ENCODE measurements at regions not wholly inside any gene's neighbourhood (a gene's known extent, or its start where the extent isn't known, plus 50 kb on each side); places are given as distances from the start of the nearest gene placed in this dataset.

- Histone ChIP-seq H3K4me1 (ENCODE audit: low read depth, poor library complexity, severe bottlenecking) (no peaks in the 10 kb centered on the region), H3K9ac (no peak overlapping the region), H3K79me2 (ENCODE audit: insufficient read depth, low read depth) (no peaks in the 10 kb centered on the region), H2AFZ (ENCODE audit: low read depth) (no peak overlapping the region), H3K27ac (no peak overlapping the region), H3K36me3 (ENCODE audit: insufficient read depth) (no peaks in the 10 kb centered on the region), H3K4me3 (IDR thresholded peaks at IDR 0.05; ENCODE audit: insufficient read depth, low read depth, low read length) (no peak overlapping the region), H3K4me2 (no peak overlapping the region), H4K20me1 (ENCODE audit: insufficient read depth) (no peaks in the 10 kb centered on the region), H3K27me3 (ENCODE audit: insufficient read depth, low read depth) (no peaks in the 10 kb centered on the region)
- no peak for TF ChIP-seq CTCF (conservative IDR thresholded peaks at IDR 0.05; ENCODE audit: low read depth, low read length)
Observed at GRCh38 chr18:41553716-41554115, 401.3 kb upstream of the PIK3C3 start.

- Histone ChIP-seq H3K9ac (no peak overlapping the region), H3K36me3 (ENCODE audit: insufficient read depth) (no peaks in the 10 kb centered on the region), H3K4me1 (ENCODE audit: low read depth, poor library complexity, severe bottlenecking) (no peaks in the 10 kb centered on the region), H2AFZ (ENCODE audit: low read depth) (no peak overlapping the region), H3K4me3 (IDR thresholded peaks at IDR 0.05; ENCODE audit: insufficient read depth, low read depth, low read length) (no peak overlapping the region), H3K79me2 (ENCODE audit: insufficient read depth, low read depth) (no peaks in the 10 kb centered on the region), H4K20me1 (ENCODE audit: insufficient read depth) (no peaks in the 10 kb centered on the region), H3K27me3 (ENCODE audit: insufficient read depth, low read depth) (no peaks in the 10 kb centered on the region), H3K4me2 (no peak overlapping the region), H3K27ac (no peak overlapping the region)
- TF ChIP-seq CTCF (conservative IDR thresholded peaks at IDR 0.05; ENCODE audit: low read depth, low read length) = no peak
Observed at GRCh38 chr18:41548521-41549260, 406.3 kb upstream of the PIK3C3 start.

GRCh38 chr18:41545091-41545888 is 409.7 kb upstream of the PIK3C3 start:
- Histone ChIP-seq H4K20me1 (ENCODE audit: insufficient read depth) (no peaks in the 10 kb centered on the region), H3K27me3 (ENCODE audit: insufficient read depth, low read depth) (no peaks in the 10 kb centered on the region), H3K4me2 (no peak overlapping the region), H2AFZ (ENCODE audit: low read depth) (no peak overlapping the region), H3K79me2 (ENCODE audit: insufficient read depth, low read depth) (no peaks in the 10 kb centered on the region), H3K4me3 (IDR thresholded peaks at IDR 0.05; ENCODE audit: insufficient read depth, low read depth, low read length) (no peak overlapping the region), H3K4me1 (ENCODE audit: low read depth, poor library complexity, severe bottlenecking) (no peaks in the 10 kb centered on the region), H3K27ac (no peak overlapping the region), H3K36me3 (ENCODE audit: insufficient read depth) (no peaks in the 10 kb centered on the region), H3K9ac (no peak overlapping the region)
- TF ChIP-seq CTCF (conservative IDR thresholded peaks at IDR 0.05; ENCODE audit: low read depth, low read length) = no peak

- Histone ChIP-seq H3K36me3 (ENCODE audit: insufficient read depth) (no peaks in the 10 kb centered on the region), H4K20me1 (ENCODE audit: insufficient read depth) (no peaks in the 10 kb centered on the region), H3K4me3 (IDR thresholded peaks at IDR 0.05; ENCODE audit: insufficient read depth, low read depth, low read length) (no peak overlapping the region), H3K4me2 (no peak overlapping the region), H3K4me1 (ENCODE audit: low read depth, poor library complexity, severe bottlenecking) (no peaks in the 10 kb centered on the region), H3K27me3 (ENCODE audit: insufficient read depth, low read depth) (no peaks in the 10 kb centered on the region), H3K9ac (no peak overlapping the region), H3K27ac (no peak overlapping the region), H3K79me2 (ENCODE audit: insufficient read depth, low read depth) (no peaks in the 10 kb centered on the region), H2AFZ (ENCODE audit: low read depth) (no peak overlapping the region)
- TF ChIP-seq CTCF (conservative IDR thresholded peaks at IDR 0.05; ENCODE audit: low read depth, low read length) = no peak
Observed at GRCh38 chr18:41543815-41544214, 411.2 kb upstream of the PIK3C3 start.
